ENCODE measurements at regions not wholly inside any gene's neighbourhood (a gene's known extent, or its start where the extent isn't known, plus 50 kb on each side); places are given as distances from the start of the nearest gene placed in this dataset.
"Not testable (repeated sequence)": the region's sequence is repeated elsewhere in the genome, so short reads cannot be mapped to it uniquely, and the experiment has no call there.

GRCh38 chr4:141849367-141849766 lies 213.0 kb downstream of the IL15 start:
- DNase-seq (ENCODE audit: low spot score in 2 of 2), result no peak
- no peak for FAIRE-seq

- FAIRE-seq, result no peak
These were observed 213.4 kb downstream of the IL15 start for GRCh38 chr4:141849778-141850177.

GRCh38 chr4:141851246-141851891 lies 215.0 kb downstream of the IL15 start:
- no peak for DNase-seq (ENCODE audit: low spot score in 2 of 2)
- no peak for FAIRE-seq

More at GRCh38 chr4:141849778-141850177, 213.4 kb downstream of the IL15 start:
- no peak for DNase-seq (ENCODE audit: low spot score in 2 of 2)

- FAIRE-seq (no peak), DNase-seq (ENCODE audit: low spot score in 2 of 2) (no peak)
These were observed 216.8 kb downstream of the IL15 start for GRCh38 chr4:141853091-141853764.

- DNase-seq (ENCODE audit: low spot score in 2 of 2) (no peak), FAIRE-seq (no peak)
These were observed 222.1 kb downstream of the IL15 start for GRCh38 chr4:141858437-141858836.

GRCh38 chr4:141860974-141861373 lies 224.6 kb downstream of the IL15 start:
- FAIRE-seq, result no peak
- DNase-seq (ENCODE audit: low spot score in 2 of 2), result no peak

GRCh38 chr4:141870152-141870551 lies 233.8 kb downstream of the IL15 start:
- FAIRE-seq, result no peak
- no peak for DNase-seq (ENCODE audit: low spot score in 2 of 2)

- no peak for FAIRE-seq
- no peak for DNase-seq (ENCODE audit: low spot score in 2 of 2)
These were observed 234.8 kb downstream of the IL15 start for GRCh38 chr4:141871086-141871770.

GRCh38 chr4:141882650-141883049 lies 246.3 kb downstream of the IL15 start:
- FAIRE-seq; DNase-seq (ENCODE audit: low spot score in 2 of 2): not testable (repeated sequence)

GRCh38 chr4:141884070-141884469 lies 247.7 kb downstream of the IL15 start:
- DNase-seq (ENCODE audit: low spot score in 2 of 2), result no peak
- FAIRE-seq, result no peak

GRCh38 chr4:141885112-141885511 lies 248.7 kb downstream of the IL15 start:
- DNase-seq (ENCODE audit: low spot score in 2 of 2) (no peak), FAIRE-seq (no peak)

- DNase-seq (ENCODE audit: low spot score in 2 of 2) (no peak), FAIRE-seq (no peak)
These were observed 253.9 kb downstream of the IL15 start for GRCh38 chr4:141890279-141890678.

GRCh38 chr4:141891260-141892120 lies 255.1 kb downstream of the IL15 start:
- FAIRE-seq, result no peak
- no peak for DNase-seq (ENCODE audit: low spot score in 2 of 2)

- DNase-seq (ENCODE audit: low spot score in 2 of 2) (no peak), FAIRE-seq (peak; percentile 50)
These were observed 260.3 kb downstream of the IL15 start for GRCh38 chr4:141896687-141897086.

- FAIRE-seq (no peak), DNase-seq (ENCODE audit: low spot score in 2 of 2) (no peak)
These were observed 262.0 kb downstream of the IL15 start for GRCh38 chr4:141898346-141898745.

GRCh38 chr4:141899103-141899502 lies 262.7 kb downstream of the IL15 start:
- FAIRE-seq (no peak), DNase-seq (ENCODE audit: low spot score in 2 of 2) (no peak)

- DNase-seq (ENCODE audit: low spot score in 2 of 2) (no peak), FAIRE-seq (no peak)
These were observed 263.2 kb downstream of the IL15 start for GRCh38 chr4:141899541-141899940.

- FAIRE-seq (no peak), DNase-seq (ENCODE audit: low spot score in 2 of 2) (no peak)
These were observed 264.5 kb downstream of the IL15 start for GRCh38 chr4:141900856-141901255.

GRCh38 chr4:141905751-141906150 lies 269.4 kb downstream of the IL15 start:
- DNase-seq (ENCODE audit: low spot score in 2 of 2), result no peak
- FAIRE-seq, result no peak

- FAIRE-seq, result no peak
- no peak for DNase-seq (ENCODE audit: low spot score in 2 of 2)
These were observed 273.2 kb downstream of the IL15 start for GRCh38 chr4:141909541-141909940.

GRCh38 chr4:141912831-141913230 lies 276.4 kb downstream of the IL15 start:
- FAIRE-seq (no peak), DNase-seq (ENCODE audit: low spot score in 2 of 2) (no peak)

Measured in frontal cortex (tissue), 3 donors.